ENCODE measurements at regions not wholly inside any gene's neighbourhood (a gene's known extent, or its start where the extent isn't known, plus 50 kb on each side); places are given as distances from the start of the nearest gene placed in this dataset.

GRCh38 chr10:107616463-107617410 lies 452.2 kb upstream of the SORCS1 start:
- DNase-seq, result no peak

GRCh38 chr10:107616031-107616430 lies 451.5 kb upstream of the SORCS1 start:
- no peak for DNase-seq

GRCh38 chr10:107614939-107615685 lies 450.6 kb upstream of the SORCS1 start:
- DNase-seq, result no peak

GRCh38 chr10:107611115-107611514 lies 446.6 kb upstream of the SORCS1 start:
- no peak for DNase-seq

GRCh38 chr10:107589081-107589480 lies 424.6 kb upstream of the SORCS1 start:
- no peak for DNase-seq

GRCh38 chr10:107585630-107586029 lies 421.1 kb upstream of the SORCS1 start:
- no peak for DNase-seq

GRCh38 chr10:107583974-107584373 lies 419.5 kb upstream of the SORCS1 start:
- no peak for DNase-seq

- no peak for DNase-seq
Observed at GRCh38 chr10:107579970-107580369, 415.5 kb upstream of the SORCS1 start.

- DNase-seq, result peak; percentile 0 to 13
Observed at GRCh38 chr10:107577221-107577620, 412.7 kb upstream of the SORCS1 start.

GRCh38 chr10:107576746-107577145 lies 412.2 kb upstream of the SORCS1 start:
- peak in 1 of 2 experiments; percentile 17 for DNase-seq

- no peak for DNase-seq
Observed at GRCh38 chr10:107565014-107565413, 400.5 kb upstream of the SORCS1 start.

- no peak for DNase-seq
Observed at GRCh38 chr10:107561136-107561650, 396.7 kb upstream of the SORCS1 start.

- DNase-seq, result no peak
Observed at GRCh38 chr10:107557916-107558315, 393.4 kb upstream of the SORCS1 start.

GRCh38 chr10:107554333-107554732 lies 389.8 kb upstream of the SORCS1 start:
- DNase-seq, result no peak

GRCh38 chr10:107553470-107553869 lies 389.0 kb upstream of the SORCS1 start:
- DNase-seq, result no peak

- DNase-seq, result no peak
Observed at GRCh38 chr10:107552963-107553362, 388.5 kb upstream of the SORCS1 start.

- DNase-seq, result no peak
Observed at GRCh38 chr10:107548301-107548700, 383.8 kb upstream of the SORCS1 start.

- no peak for DNase-seq
Observed at GRCh38 chr10:107546986-107547385, 382.5 kb upstream of the SORCS1 start.

- DNase-seq, result no peak
Observed at GRCh38 chr10:107546284-107546683, 381.8 kb upstream of the SORCS1 start.

- no peak for DNase-seq
Observed at GRCh38 chr10:107545717-107546116, 381.2 kb upstream of the SORCS1 start.

GRCh38 chr10:107544706-107545520 lies 380.4 kb upstream of the SORCS1 start:
- DNase-seq, result no peak

- no peak for DNase-seq
Observed at GRCh38 chr10:107542607-107543006, 378.1 kb upstream of the SORCS1 start.

GRCh38 chr10:107542016-107542415 lies 377.5 kb upstream of the SORCS1 start:
- DNase-seq, result no peak

Data from NCI-H524 (cell line).